Stimulated activated CD4-positive, alpha-beta T cell treated with anti-CD3 and anti-CD28 coated beads, Interleukin-15, amount 100 ng/mL, for 1 hour (primary cell): ENCODE measurements at regions not wholly inside any gene's neighbourhood (a gene's known extent, or its start where the extent isn't known, plus 50 kb on each side); places are given as distances from the start of the nearest gene placed in this dataset.

Experiments used
- DNase-seq, 2 donors: peaks; one replicate each; pipeline ENCODE4 v3.0.0-alpha.2; 2020; ENCODE audit warnings: low read depth in 1 of 2, low spot score in 1 of 2

GRCh38 chr5:167305591-167306213, 985.7 kb upstream of the WWC1 start:
- DNase-seq: no peak

GRCh38 chr5:167307042-167307441, 984.4 kb upstream of the WWC1 start:
- no peak for DNase-seq

- no peak for DNase-seq
Observed at GRCh38 chr5:167308466-167308865, 983.0 kb upstream of the WWC1 start.

GRCh38 chr5:167309941-167310517, 981.4 kb upstream of the WWC1 start:
- no peak for DNase-seq

GRCh38 chr5:167311340-167311739, 980.1 kb upstream of the WWC1 start:
- DNase-seq: no peak

GRCh38 chr5:167312225-167312624, 979.2 kb upstream of the WWC1 start:
- DNase-seq: no peak

GRCh38 chr5:167315762-167316161, 975.7 kb upstream of the WWC1 start:
- DNase-seq: no peak

GRCh38 chr5:167317884-167318283, 973.6 kb upstream of the WWC1 start:
- DNase-seq: no peak

GRCh38 chr5:167319243-167319642, 972.2 kb upstream of the WWC1 start:
- DNase-seq: no peak

- no peak for DNase-seq
Observed at GRCh38 chr5:167320019-167320418, 971.4 kb upstream of the WWC1 start.

GRCh38 chr5:167332309-167332708, 959.1 kb upstream of the WWC1 start:
- no peak for DNase-seq

- no peak for DNase-seq
Observed at GRCh38 chr5:167336161-167336560, 955.3 kb upstream of the WWC1 start.

- no peak for DNase-seq
Observed at GRCh38 chr5:167339205-167339604, 952.2 kb upstream of the WWC1 start.

GRCh38 chr5:167346461-167346860, 945.0 kb upstream of the WWC1 start:
- no peak for DNase-seq

GRCh38 chr5:167348251-167348926, 943.1 kb upstream of the WWC1 start:
- no peak for DNase-seq

- DNase-seq: no peak
Observed at GRCh38 chr5:167348980-167349379, 942.5 kb upstream of the WWC1 start.

GRCh38 chr5:167351316-167351715, 940.1 kb upstream of the WWC1 start:
- no peak for DNase-seq

- DNase-seq: no peak
Observed at GRCh38 chr5:167352801-167353200, 938.6 kb upstream of the WWC1 start.

GRCh38 chr5:167355346-167355745, 936.1 kb upstream of the WWC1 start:
- no peak for DNase-seq

- no peak for DNase-seq
Observed at GRCh38 chr5:167356374-167356773, 935.1 kb upstream of the WWC1 start.

GRCh38 chr5:167358868-167359492, 932.5 kb upstream of the WWC1 start:
- DNase-seq: no peak

- DNase-seq: no peak
Observed at GRCh38 chr5:167361795-167362194, 929.6 kb upstream of the WWC1 start.
